ENCODE measurements at regions not wholly inside any gene's neighbourhood (a gene's known extent, or its start where the extent isn't known, plus 50 kb on each side); places are given as distances from the start of the nearest gene placed in this dataset.
A peak's percentile ranks its signal among the peaks of the same experiment; 100 is the strongest.

DNA sequence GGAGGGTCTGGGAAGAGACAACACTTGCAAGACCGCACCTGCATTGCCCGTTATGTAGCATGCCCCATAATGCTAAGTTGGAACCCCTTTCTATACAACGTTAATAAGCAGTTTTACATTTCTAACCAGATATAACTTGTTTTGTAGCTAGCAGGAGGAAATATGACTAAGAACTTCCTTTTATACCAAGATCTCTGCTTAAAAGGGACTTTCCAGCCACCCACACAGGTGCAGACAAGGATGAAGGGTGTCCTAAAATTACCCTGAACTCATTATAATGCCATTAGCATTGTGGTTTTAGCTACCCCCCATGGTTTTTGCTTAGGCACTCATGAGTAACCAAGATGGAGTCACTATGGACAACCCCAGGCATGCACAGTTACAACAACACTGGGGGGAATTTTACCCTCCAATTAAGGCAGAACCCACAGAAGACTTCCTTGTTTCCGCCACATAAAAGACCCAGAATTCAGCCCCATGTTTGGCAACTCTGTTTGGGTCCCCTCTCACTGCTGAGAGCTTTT lies 362.8 kb downstream of the CBLN2 start:
- no peaks in the 10 kb centered on the region for H3K36me3 ChIP-seq (ENCODE audit: control insufficient read depth in 1 of 2, insufficient read depth in 2 of 2, low read depth in 1 of 2, low read length in 2 of 2)
- DNase-seq, result no peak
- H3K4me3 ChIP-seq (ENCODE audit: insufficient read depth in 1 of 2, low read depth in 1 of 2, low read length in 2 of 2), result no peak overlapping the region
- H3K27ac ChIP-seq (ENCODE audit: low read length, poor library complexity, severe bottlenecking), result no peak overlapping the region
- H3K23ac ChIP-seq (ENCODE audit: low read length in 2 of 2), result no peak overlapping the region
- no peak overlapping the region for H3K9ac ChIP-seq (ENCODE audit: low read length)
- H4K8ac ChIP-seq (ENCODE audit: low read length), result no peak overlapping the region
- H3K14ac ChIP-seq (ENCODE audit: low read length in 2 of 2), result no peak overlapping the region
- H3K4me2 ChIP-seq (ENCODE audit: low read length, poor library complexity, severe bottlenecking), result no peak overlapping the region
- no peaks in the 10 kb centered on the region for H3K27me3 ChIP-seq (ENCODE audit: control insufficient read depth in 1 of 2, insufficient read depth in 1 of 2, low read length in 2 of 2)
- H2BK120ac ChIP-seq (ENCODE audit: low read depth, low read length), result no peak overlapping the region
- H3K18ac ChIP-seq (ENCODE audit: low read depth in 1 of 2, low read length in 2 of 2), result no peak overlapping the region
- no peak overlapping the region for H2BK5ac ChIP-seq (ENCODE audit: low read depth, low read length, poor library complexity, severe bottlenecking)
- H4K91ac ChIP-seq (ENCODE audit: low read length), result no peak overlapping the region
- H3K4ac ChIP-seq (ENCODE audit: low read depth in 1 of 2, low read length in 2 of 2), result no peak overlapping the region
- 78% methylated on average over 2 of the region's 4 CpGs for WGBS
- H3K9me3 ChIP-seq (ENCODE audit: control insufficient read depth, low read length), result peaks cover 8% of the 10 kb centered on the region
- H2AFZ ChIP-seq (ENCODE audit: low read depth, low read length), result no peak overlapping the region
- H2BK15ac ChIP-seq (ENCODE audit: low read depth, poor library complexity, severe bottlenecking), result no peak overlapping the region
- no peak overlapping the region for H2AK5ac ChIP-seq (ENCODE audit: low read length, severe bottlenecking)
- no peak overlapping the region for H2BK12ac ChIP-seq (ENCODE audit: low read length in 2 of 2)
- H3K4me1 ChIP-seq (ENCODE audit: control insufficient read depth, insufficient read depth, low read depth, low read length), result no peaks in the 10 kb centered on the region
- H3K79me1 ChIP-seq (replicated peaks; ENCODE audit: low read length, poor library complexity, severe bottlenecking), result no peaks in the 10 kb centered on the region

DNA sequence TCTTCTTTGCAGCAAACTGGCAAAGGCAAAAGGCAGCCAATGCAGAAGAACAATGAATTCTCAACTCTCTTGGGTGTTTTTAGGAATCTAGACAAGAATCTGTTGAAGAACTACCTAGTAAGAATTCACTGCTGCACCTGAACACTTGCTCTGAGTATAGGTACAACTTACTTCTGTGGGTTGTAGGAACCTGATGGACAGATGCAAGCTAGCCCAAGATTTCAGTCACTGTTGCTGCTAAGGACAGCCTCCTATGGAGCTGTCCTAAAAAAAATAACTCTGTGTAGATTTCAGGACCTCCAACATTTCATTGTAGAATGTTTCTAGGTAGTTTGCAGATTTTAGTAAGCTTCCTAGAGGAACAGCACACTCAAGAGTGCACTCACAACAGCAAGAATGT lies 363.5 kb downstream of the CBLN2 start:
- Histone ChIP-seq H3K36me3 (ENCODE audit: control insufficient read depth in 1 of 2, insufficient read depth in 2 of 2, low read depth in 1 of 2, low read length in 2 of 2) (no peaks in the 10 kb centered on the region), H3K4ac (ENCODE audit: low read depth in 1 of 2, low read length in 2 of 2) (no peak overlapping the region), H2AFZ (ENCODE audit: low read depth, low read length) (no peak overlapping the region), H3K27ac (ENCODE audit: low read length, poor library complexity, severe bottlenecking) (no peak overlapping the region), H2BK15ac (ENCODE audit: low read depth, poor library complexity, severe bottlenecking) (no peak overlapping the region), H3K79me1 (replicated peaks; ENCODE audit: low read length, poor library complexity, severe bottlenecking) (no peaks in the 10 kb centered on the region), H3K4me1 (ENCODE audit: control insufficient read depth, insufficient read depth, low read depth, low read length) (no peaks in the 10 kb centered on the region), H3K9me3 (ENCODE audit: control insufficient read depth, low read length) (peaks cover 8% of the 10 kb centered on the region), H4K91ac (ENCODE audit: low read length) (no peak overlapping the region), H3K23ac (ENCODE audit: low read length in 2 of 2) (no peak overlapping the region), H3K18ac (ENCODE audit: low read depth in 1 of 2, low read length in 2 of 2) (no peak overlapping the region), H3K27me3 (ENCODE audit: control insufficient read depth in 1 of 2, insufficient read depth in 1 of 2, low read length in 2 of 2) (no peaks in the 10 kb centered on the region), H2BK12ac (ENCODE audit: low read length in 2 of 2) (no peak overlapping the region), H4K8ac (ENCODE audit: low read length) (no peak overlapping the region), H3K14ac (ENCODE audit: low read length in 2 of 2) (no peak overlapping the region), H3K4me2 (ENCODE audit: low read length, poor library complexity, severe bottlenecking) (no peak overlapping the region), H3K4me3 (ENCODE audit: insufficient read depth in 1 of 2, low read depth in 1 of 2, low read length in 2 of 2) (no peak overlapping the region), H2BK120ac (ENCODE audit: low read depth, low read length) (no peak overlapping the region), H2AK5ac (ENCODE audit: low read length, severe bottlenecking) (no peak overlapping the region), H2BK5ac (ENCODE audit: low read depth, low read length, poor library complexity, severe bottlenecking) (no peak overlapping the region), H3K9ac (ENCODE audit: low read length) (no peak overlapping the region)
- no peak for DNase-seq

DNA sequence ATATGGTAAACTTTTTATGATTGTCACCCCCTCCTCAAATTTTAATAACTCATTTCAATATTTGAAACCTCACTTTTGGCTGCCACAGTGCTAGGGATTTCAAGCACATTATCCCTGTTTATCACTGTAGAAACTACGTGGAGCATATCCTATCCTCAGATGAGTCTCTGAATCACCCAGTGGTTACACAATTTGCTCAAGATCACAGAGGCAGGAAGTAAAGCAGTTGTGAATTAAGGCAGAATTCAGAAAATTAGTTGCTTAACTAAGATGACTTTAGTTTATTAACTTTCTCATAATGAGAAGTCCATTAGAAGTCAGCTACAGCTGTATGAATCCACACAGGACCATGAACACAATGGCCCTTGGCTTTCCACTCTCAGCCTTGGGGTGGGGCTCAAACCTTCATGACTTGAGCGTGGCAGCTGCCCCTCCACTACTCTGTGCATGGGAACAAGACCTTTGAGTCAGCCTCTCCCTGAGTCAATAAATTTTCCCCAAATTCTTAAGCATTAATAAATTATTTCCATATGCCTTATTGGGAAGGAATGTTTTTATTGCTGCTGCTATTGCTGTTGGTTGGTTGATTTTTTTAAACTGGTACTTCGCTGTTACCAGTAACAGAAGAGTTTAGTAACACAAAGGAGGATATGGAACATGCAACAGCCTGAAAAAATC lies 369.0 kb downstream of the CBLN2 start:
- WGBS, result 40% methylated on average over 1 of the region's 3 CpGs
- Histone ChIP-seq H3K18ac (ENCODE audit: low read depth in 1 of 2, low read length in 2 of 2) (no peak overlapping the region), H3K4me3 (ENCODE audit: insufficient read depth in 1 of 2, low read depth in 1 of 2, low read length in 2 of 2) (no peak overlapping the region), H3K27me3 (ENCODE audit: control insufficient read depth in 1 of 2, insufficient read depth in 1 of 2, low read length in 2 of 2) (no peaks in the 10 kb centered on the region), H2BK15ac (ENCODE audit: low read depth, poor library complexity, severe bottlenecking) (no peak overlapping the region), H4K91ac (ENCODE audit: low read length) (no peak overlapping the region), H3K9ac (ENCODE audit: low read length) (peak overlapping the region; percentile 33), H4K8ac (ENCODE audit: low read length) (no peak overlapping the region), H2BK5ac (ENCODE audit: low read depth, low read length, poor library complexity, severe bottlenecking) (no peak overlapping the region), H3K4me2 (ENCODE audit: low read length, poor library complexity, severe bottlenecking) (no peak overlapping the region), H2BK12ac (ENCODE audit: low read length in 2 of 2) (no peak overlapping the region), H3K27ac (ENCODE audit: low read length, poor library complexity, severe bottlenecking) (no peak overlapping the region), H2AK5ac (ENCODE audit: low read length, severe bottlenecking) (no peak overlapping the region), H3K79me1 (replicated peaks; ENCODE audit: low read length, poor library complexity, severe bottlenecking) (no peaks in the 10 kb centered on the region), H3K23ac (ENCODE audit: low read length in 2 of 2) (no peak overlapping the region), H2AFZ (ENCODE audit: low read depth, low read length) (no peak overlapping the region), H3K9me3 (ENCODE audit: control insufficient read depth, low read length) (no peaks in the 10 kb centered on the region), H2BK120ac (ENCODE audit: low read depth, low read length) (no peak overlapping the region), H3K4me1 (ENCODE audit: control insufficient read depth, insufficient read depth, low read depth, low read length) (no peaks in the 10 kb centered on the region), H3K4ac (ENCODE audit: low read depth in 1 of 2, low read length in 2 of 2) (no peak overlapping the region), H3K36me3 (ENCODE audit: control insufficient read depth in 1 of 2, insufficient read depth in 2 of 2, low read depth in 1 of 2, low read length in 2 of 2) (no peaks in the 10 kb centered on the region), H3K14ac (ENCODE audit: low read length in 2 of 2) (no peak overlapping the region)
- no peak for DNase-seq

DNA sequence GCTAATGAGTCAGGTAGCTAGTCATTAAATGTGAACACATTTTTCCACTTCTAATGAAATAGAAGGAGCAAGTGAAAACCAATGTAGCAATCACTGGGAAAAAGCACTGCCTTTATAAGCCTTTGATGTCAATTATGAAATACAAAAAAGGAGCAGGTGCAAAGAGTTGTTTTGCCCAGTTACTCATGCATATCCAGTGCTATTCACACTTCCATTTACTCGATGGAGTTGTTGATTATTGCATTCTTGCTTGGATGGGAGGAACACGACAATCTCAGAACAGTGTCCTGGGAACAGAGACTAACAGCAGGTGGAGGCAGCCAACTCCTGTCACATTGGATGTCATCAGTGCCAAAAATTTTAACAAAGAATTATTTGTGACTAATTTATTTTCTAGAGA lies 372.5 kb downstream of the CBLN2 start:
- Histone ChIP-seq H3K23ac (ENCODE audit: low read length in 2 of 2) (no peak overlapping the region), H2BK5ac (ENCODE audit: low read depth, low read length, poor library complexity, severe bottlenecking) (no peak overlapping the region)
- WGBS, result 22% methylated on average over 2 of the region's 2 CpGs

More for the DNA sequence above, 372.5 kb downstream of the CBLN2 start:
- H3K4ac ChIP-seq (ENCODE audit: low read depth in 1 of 2, low read length in 2 of 2), result no peak overlapping the region
- H2BK15ac ChIP-seq (ENCODE audit: low read depth, poor library complexity, severe bottlenecking), result no peak overlapping the region
- H3K9me3 ChIP-seq (ENCODE audit: control insufficient read depth, low read length), result peaks cover 6% of the 10 kb centered on the region
- no peak overlapping the region for H3K14ac ChIP-seq (ENCODE audit: low read length in 2 of 2)
- H4K8ac ChIP-seq (ENCODE audit: low read length), result no peak overlapping the region
- H3K36me3 ChIP-seq (ENCODE audit: control insufficient read depth in 1 of 2, insufficient read depth in 2 of 2, low read depth in 1 of 2, low read length in 2 of 2), result no peaks in the 10 kb centered on the region
- DNase-seq, result no peak
- no peak overlapping the region for H3K27ac ChIP-seq (ENCODE audit: low read length, poor library complexity, severe bottlenecking)
- no peaks in the 10 kb centered on the region for H3K4me1 ChIP-seq (ENCODE audit: control insufficient read depth, insufficient read depth, low read depth, low read length)
- no peaks in the 10 kb centered on the region for H3K79me1 ChIP-seq (replicated peaks; ENCODE audit: low read length, poor library complexity, severe bottlenecking)
- no peak overlapping the region for H2AFZ ChIP-seq (ENCODE audit: low read depth, low read length)
- H2BK120ac ChIP-seq (ENCODE audit: low read depth, low read length), result no peak overlapping the region
- H4K91ac ChIP-seq (ENCODE audit: low read length), result no peak overlapping the region
- no peak overlapping the region for H3K9ac ChIP-seq (ENCODE audit: low read length)
- H3K4me3 ChIP-seq (ENCODE audit: insufficient read depth in 1 of 2, low read depth in 1 of 2, low read length in 2 of 2), result no peak overlapping the region
- H3K18ac ChIP-seq (ENCODE audit: low read depth in 1 of 2, low read length in 2 of 2), result no peak overlapping the region
- no peaks in the 10 kb centered on the region for H3K27me3 ChIP-seq (ENCODE audit: control insufficient read depth in 1 of 2, insufficient read depth in 1 of 2, low read length in 2 of 2)
- H2BK12ac ChIP-seq (ENCODE audit: low read length in 2 of 2), result no peak overlapping the region
- H2AK5ac ChIP-seq (ENCODE audit: low read length, severe bottlenecking), result no peak overlapping the region
- no peak overlapping the region for H3K4me2 ChIP-seq (ENCODE audit: low read length, poor library complexity, severe bottlenecking)

All from mesenchymal stem cell (in vitro differentiated cells and primary cell).